HG03135 (cell line): ENCODE measurements at regions not wholly inside any gene's neighbourhood (a gene's known extent, or its start where the extent isn't known, plus 50 kb on each side); places are given as distances from the start of the nearest gene placed in this dataset.

ENCODE experiments used
- ATAC-seq: cut with Tn5 transposase; IDR thresholded peaks from one replicate; pipeline ENCODE4 v1.9.1; 2021; ENCODE audit warnings: mild to moderate bottlenecking, moderate library complexity; ENCODE audit not compliant: unreplicated experiment

DNA sequence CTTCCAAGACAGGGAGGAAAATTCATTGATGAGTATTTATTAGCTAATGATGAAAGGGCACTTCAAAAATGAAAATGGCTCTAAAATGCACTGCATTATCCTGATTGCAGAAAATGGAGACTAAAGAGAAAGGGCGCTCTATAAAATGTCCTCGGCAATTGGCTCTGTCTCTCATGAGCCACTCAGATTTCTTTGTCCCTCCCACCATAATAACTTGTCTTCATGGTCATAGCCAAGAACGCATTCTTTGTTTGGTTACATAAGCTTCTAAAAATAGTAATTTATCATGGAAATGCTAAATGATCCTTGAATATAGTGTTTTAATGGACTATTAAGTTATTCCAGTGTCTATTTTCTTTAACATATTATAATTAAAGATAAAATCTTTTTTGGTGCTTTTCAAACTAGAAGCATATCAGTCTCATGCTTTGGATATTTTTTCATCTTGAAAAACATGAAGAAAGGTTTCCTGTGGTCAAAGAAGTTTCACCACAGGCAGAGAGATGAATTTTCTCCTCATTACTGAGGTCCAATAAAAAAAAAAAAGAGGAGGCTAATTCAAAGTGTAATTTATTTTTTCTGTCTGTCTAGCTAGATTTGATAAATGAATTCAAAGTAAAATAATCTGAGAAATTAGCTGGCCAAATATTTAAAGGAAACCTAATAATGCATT is 238.1 kb upstream of the BLID start:
- no peak for ATAC-seq

DNA sequence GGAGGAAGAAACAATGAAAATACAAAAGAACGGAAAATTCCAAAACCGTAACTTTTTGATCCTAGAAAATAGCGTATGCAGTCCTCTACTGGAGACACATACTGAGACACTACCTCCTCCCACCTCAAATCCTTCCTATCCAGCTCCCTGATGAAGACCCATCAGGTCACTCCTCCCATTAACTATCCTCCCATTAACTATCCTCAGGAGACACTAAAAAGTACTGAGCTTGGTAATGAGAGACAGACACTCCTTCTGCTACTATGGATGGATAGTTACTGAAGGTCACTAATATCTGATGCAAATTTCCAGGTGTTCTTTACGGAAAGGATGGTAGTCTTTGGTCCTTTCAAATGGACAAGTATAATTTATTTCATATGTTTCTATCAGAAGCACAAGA is 237.5 kb upstream of the BLID start:
- ATAC-seq: no peak

DNA sequence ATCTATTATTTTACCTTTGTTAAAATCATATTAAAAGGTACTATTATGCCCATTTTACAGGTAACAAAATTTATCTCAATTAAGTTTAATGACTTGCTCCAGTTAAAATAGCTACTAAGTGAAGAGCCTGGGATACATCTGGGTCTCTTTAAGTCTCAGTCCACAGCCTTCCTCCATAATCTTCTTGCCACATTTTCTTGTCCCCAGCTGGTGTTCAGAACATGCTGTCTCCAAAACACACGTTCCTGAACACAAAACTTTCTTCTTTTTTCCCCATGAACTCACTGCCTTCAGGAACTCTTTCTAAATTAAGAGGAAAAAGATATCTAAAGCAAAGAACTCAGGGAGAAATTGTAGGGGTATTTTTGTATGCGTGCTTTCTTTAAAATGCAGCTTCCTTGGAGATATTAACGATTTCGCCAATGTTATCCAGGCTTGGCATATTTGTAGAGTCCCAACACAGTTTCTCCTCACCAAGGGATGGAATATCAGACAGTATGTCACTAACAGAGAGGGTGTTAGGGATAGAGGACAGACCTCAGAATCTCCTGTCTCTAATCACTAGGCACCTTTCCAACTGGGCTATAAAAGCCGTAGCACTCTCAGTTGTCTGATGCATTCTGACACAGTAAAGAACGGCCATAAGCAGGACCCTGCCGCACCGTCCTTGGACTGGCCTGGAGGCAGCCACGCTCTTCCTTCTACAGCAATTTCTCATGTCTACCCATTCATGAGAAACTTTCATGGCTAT is 232.8 kb upstream of the BLID start:
- ATAC-seq: no peak

DNA sequence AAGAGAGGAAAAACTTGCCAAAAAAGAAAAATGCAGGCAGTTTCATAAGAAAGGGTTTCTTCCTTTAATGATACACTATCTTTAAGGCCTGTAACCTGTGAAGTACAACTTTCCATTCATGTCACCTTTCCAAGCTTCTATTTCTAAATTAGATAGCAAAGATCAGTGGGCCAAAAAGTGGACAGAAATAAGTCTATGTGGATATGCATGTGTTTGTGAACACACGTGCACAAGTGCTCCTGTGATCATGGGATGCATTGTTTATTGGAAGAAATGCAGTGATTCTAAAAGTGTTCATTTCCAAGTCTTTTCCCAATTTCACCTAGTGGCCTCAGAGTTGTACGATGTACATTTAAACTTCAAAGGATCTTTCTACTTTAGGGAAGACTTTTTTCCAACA is 230.0 kb upstream of the BLID start:
- no peak for ATAC-seq

DNA sequence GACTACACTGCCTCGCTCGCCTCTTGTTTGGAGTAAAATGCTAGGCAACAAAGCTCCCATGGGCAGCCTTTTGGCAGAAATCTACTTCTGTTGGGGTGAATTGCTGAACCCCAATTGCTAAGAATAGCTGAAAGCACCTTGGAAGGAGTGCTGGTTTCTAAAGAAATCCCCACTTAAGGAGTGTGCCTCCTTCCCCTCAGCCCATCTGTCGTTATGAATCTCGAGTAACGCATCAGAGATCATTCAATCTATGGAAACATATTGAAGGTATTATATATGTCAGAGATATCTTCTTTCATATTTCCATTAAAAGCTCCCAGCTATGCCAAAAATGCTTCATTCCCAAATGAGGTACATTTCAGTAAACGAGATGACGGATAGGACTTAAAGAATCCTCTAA is 229.6 kb upstream of the BLID start:
- ATAC-seq: no peak

DNA sequence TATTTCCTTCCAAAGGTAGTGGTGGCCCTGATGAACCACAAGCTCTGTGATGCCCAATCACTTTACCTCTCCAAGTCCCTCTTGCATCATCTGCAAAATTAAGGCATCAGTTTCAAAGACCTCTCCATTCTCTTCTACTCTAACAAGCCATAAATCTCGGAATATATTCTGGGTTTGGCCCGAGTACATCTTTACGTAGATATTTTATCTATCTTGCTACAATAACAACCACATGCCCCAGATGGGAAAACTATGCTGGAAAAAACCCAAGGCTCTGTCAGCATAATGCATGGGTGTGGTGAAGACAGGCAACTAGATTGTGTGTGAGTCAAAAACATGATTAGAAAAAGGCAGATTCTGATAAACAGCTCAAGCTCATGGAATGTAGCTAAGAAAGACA is 228.2 kb upstream of the BLID start:
- no peak for ATAC-seq

DNA sequence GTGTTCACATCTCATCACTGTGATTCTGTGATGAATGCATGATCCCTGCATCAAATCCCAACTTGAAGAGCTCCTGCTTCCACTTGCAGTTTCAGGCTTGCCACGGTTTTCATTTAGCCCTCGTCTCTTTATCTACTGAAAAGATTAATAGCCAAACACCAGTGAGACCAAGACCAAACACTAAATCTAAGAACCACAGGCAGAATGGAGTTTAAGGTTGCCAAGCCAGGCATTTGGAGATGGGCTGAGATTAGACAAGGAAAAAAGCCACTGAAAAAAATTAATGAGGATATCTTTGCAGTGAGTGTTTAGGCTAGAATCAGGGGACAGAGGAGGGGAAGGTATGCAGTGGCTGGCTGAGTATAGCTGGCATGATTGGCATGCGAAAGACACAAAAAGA is 227.2 kb upstream of the BLID start:
- no peak for ATAC-seq

DNA sequence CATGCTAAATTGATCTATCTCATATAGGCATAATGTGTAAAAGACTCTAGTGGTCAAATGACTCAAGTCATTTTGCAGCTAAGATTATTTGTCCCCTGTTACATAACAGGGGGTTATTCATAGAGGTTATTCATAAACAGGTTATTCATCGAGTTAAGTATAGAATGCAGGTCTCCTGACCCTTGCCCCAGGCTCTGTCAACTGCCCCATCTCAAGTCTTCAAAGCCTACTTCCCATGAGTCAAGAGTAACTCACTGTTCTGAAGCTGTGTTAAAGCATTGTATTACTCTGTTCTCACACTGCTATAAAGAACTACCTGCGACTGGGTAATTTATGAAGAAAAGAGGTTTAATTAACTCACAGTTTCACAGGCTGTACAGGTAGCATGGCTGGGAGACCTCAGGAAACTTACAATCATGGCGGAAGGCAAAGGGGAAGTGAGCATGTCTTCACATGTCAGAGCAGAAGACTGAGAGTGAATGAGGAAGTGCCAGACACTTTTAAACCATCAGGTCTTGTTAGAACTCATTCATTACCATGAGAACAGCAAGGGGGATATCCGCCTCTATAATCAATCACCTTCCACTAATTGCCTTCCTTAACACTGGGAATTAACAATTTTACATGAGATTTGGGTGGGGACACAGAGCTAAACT is 226.2 kb upstream of the BLID start:
- ATAC-seq: no peak

DNA sequence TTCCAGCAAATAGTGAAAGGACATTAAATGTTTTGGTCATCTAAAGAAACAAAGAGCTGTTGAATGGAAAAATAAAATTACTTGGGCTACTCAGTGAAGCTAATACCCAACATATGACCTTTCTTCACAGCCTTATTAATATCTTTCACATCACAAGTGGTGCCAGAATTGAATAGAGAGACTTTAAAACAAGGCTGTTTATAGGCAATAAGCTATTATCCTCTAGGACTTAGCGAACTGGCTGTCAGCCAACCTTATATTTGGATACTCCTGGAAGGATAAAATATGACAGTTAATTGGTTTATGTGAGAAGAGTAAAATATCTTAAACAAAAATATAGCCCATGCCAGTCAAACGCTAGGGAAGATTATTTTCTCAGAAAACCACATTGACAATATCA is 225.5 kb upstream of the BLID start:
- no peak for ATAC-seq

DNA sequence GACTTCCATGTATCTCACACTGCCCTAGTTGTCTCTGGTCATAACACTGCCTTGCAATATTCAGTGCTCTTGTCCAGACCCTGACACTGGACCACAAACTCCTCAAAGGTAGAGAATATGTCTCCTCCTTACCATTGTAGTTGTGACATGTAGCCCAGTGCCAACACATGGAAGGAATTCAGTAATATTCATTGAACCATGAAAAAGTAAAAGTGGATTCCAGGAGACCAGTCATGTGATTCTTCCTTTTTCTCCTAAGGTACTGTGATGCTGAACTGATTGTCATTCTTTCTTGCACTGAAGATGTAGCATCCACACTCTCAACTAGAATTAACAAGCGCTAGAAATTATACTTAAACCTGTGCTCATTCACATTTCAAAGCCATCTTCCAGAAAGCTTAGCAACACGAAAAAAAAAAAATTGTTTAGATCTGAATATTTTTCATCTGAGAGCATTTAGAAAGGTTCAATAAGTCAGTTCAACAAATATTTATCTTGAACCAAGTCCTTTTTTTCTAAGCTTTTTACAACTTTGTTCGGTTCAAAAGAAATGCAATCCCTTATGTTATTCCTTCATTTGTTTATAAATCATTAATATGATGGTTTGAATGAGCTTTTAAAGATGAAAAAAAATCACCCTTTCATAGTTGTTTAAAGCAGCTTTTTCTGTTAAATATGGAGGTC is 224.7 kb upstream of the BLID start:
- no peak for ATAC-seq

DNA sequence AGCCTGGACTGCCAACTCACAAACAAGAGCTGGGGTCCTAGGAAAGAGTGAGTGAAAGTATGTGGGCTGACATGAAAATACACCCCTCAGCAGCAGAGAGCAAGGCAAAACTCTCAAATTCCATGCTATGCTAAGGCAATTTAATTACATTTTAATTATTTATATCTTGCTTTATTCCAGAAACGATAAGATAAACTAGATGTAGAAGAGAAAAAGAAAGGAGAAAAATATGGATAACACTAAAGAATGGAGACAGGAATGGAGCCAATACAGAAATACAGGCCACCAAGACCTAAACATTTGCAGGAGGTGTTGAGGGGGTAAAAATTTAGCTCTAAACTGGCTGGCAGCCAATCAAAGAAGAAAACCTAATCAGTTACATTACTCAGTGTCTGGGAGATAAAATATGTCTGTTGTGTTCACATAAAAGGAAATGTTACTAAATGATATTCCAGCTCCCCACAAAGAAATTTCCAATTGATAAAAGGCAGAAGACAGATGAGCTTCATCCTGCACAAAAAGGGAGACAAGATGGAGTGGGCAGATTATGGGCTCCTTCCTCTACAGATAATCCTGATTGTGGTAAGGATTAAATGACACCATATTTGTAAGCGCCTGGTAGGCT is 223.5 kb upstream of the BLID start:
- no peak for ATAC-seq

DNA sequence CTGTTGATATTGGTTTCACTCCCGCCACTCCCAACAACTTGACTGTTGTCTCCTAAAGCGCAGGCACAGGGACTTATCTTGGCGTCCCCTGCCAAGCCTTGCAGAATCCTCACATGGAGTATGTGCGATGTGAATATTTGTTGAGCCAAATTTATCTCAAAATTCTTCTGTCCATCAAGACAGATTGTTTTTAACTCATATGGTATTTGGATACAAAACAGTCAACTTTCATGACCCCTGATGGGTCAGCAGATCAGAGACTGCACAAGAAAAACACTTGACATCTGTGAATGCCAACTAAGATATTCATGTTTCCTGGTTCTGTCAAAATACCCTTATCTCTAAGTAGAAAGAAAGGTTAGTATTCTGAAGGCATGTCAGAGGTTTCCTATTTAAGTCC is 221.7 kb upstream of the BLID start:
- ATAC-seq: no peak

DNA sequence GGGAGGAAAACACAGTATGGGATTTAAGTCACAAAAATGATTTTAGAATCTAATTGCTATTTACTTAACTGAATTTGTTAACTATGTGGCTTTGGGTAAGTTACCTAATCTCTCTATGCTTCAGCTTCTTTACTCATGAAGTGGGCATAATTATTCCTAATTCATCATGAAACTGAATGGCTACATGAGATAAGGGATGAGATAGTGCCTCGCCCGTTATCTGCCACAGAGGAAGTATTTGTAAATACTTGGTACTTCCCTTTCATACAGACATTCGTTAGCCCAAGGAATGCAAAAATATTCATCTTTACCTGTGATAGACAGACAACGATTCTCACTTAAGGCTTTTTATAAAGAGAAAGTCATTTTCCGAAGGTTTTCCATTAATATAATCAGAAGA is 221.2 kb upstream of the BLID start:
- ATAC-seq: no peak

DNA sequence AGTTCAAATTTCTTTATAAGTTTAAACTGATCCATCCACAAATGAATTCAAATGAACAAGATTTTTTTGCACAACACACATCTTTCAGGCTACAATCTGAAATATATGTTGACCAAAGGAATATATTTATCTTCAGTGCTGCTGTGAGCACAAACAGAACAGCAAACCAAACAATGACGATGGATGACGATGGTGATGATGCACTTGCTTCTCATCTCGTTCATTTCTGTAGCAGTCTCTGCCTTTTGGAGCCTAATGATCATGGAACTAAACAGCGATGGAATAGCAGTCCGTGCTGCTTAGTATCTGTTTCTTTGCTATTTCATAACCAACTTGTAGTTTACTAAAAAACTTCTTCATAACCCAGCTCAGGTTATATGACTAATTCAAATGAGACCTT is 220.7 kb upstream of the BLID start:
- ATAC-seq: no peak

DNA sequence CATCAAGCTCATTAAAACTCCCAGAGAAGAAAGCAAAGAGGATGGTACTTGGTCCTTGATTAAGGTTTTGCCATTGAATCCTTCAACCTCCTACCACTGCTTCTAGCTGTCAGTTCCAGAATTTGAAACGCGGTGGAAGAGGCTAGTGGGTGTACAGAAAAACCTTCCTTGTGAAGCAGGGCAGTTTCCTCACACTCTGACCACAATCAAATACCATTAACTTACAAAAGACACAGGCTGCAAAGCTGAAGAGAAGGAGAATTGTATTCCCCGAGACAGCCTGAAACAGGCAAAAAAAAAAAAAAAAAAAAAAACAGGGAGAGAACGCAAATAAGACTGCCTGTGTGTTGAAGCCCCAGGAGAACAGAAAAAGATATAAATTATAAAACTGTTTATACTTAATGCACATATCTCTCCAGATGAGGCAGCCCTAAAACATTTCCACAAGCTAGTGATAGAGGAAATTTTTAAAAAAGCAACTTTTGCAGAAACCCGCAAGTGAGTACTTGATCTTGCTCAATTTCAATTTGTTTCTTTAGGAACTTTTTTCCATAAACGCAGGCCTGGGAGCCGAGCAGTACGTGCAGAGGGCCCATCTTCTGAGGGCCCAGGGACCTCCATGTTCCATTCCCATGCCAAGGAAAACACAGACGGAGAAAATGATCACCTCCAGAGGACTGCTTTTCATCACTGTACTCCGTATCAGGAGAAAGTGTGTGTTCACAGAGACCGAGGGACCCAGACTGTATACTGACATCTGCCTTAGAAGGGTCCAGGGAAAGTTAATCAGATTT is 218.7 kb upstream of the BLID start:
- no peak for ATAC-seq

DNA sequence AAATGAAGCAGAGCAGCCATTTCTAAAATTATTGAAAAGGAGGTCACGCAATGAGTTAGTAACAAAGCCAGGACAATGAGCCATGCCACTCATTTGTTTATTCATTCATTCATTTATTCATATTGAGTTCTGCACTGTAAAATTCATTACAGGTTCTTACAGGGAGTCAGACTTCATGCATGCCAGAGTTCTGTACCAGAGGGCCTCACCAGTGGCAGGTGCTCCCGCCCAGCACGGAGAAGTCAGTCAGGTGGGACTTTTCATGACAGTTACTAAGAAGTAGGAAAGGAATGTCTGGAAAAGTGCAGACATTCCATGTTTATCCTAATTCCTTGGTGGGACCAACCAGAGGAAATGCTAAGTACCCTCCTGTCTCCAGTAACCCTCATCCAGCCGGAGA is 217.5 kb upstream of the BLID start:
- no peak for ATAC-seq

DNA sequence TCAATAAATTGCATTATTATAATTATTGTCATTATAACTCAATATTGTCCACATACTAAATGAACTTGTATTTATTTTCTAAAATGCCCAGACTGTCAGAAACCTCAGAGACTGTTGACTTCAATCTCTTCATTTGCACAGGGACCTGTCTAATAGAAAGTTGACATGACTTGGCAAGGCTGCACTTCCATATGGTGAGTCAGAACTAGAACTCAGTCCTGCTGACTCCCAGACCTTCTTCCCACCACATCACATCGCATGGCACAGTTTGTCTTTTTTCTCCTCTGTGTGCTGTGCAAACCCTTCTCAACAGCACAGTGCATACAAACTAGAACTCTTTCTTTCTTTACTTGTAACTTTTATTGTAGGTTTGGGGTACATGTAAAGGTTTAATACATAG is 215.1 kb upstream of the BLID start:
- no peak for ATAC-seq

DNA sequence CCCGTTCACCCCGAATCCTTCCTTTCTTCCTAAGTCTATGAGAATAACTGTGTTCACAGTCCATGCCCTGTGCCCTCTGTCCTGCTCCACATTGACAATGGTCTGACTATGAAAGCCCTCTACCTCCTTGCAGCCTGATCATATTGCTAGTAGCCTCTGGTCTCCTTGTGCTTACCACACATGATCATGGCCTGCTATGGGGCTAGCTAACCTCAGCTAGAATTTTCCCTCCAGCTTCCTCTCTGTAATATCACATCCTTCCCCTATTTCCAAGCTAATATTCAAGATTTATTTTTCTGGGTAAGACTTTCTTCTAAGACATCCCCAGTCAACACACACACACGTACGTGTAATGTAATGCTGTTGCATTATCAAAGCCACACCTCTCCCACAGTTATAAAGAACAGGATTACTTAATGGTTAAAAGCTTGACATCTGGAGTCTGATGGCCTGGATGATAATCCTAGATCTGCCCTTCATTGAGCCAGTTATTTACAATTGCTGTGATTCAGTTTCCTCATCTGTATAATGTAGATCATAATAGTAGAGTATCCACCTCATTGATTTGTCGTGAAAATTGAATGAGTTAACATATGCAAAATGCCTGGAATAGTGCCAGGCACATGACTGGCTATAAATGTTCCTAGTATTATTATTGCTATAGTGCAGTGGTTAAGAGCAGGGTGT is 214.4 kb upstream of the BLID start:
- no peak for ATAC-seq

DNA sequence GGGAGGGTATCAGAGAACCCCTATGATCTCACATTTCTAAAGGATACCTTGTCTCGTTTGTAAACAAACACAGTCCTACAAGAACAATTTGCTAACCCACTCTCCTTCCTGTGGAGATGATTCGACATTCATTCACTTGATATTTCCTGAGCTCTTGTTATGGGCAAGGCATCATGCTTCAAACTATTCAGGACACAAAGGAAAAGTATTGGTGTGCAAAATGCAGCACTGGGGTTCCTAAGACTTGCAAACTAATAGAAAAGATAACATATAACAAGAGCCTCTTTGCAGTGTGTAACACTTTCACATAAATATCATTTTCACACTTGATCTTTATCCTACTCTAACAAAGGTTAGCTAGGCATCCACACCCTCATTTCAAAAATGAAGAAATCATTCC is 211.5 kb upstream of the BLID start:
- ATAC-seq: no peak
